Smooth muscle cell (in vitro differentiated cells): ENCODE measurements at regions not wholly inside any gene's neighbourhood (a gene's known extent, or its start where the extent isn't known, plus 50 kb on each side); places are given as distances from the start of the nearest gene placed in this dataset.
A peak's percentile ranks its signal among the peaks of the same experiment; 100 is the strongest.

ENCODE experiments used
- DNase-seq: peaks from one replicate; lab custom pipeline; 2025; ENCODE audit not compliant: unreplicated experiment; lab: John Stamatoyannopoulos, UW
- H2AFZ ChIP-seq: fragments of 200-600 bp; sonication (generic); 2 replicates; pipeline ENCODE4 v1.6.0; 2016; ENCODE audit warnings: antibody characterized with exemption, low read depth, mild to moderate bottlenecking
- H3F3A ChIP-seq: fragments of 200-600 bp; sonication (generic); 2 replicates; pipeline ENCODE4 v1.6.0; 2017; ENCODE audit warnings: antibody characterized with exemption, low read depth
- H3K27ac ChIP-seq: fragments of 200-600 bp; sonication (generic); 2 replicates; pipeline ENCODE4 v1.5.1; 2016; ENCODE audit warnings: low read depth, mild to moderate bottlenecking
- H3K27me3 ChIP-seq: fragments of 200-600 bp; sonication (generic); 2 replicates; pipeline ENCODE4 v1.6.1; 2016; ENCODE audit warnings: low read depth, mild to moderate bottlenecking
- H3K36me3 ChIP-seq: fragments of 200-600 bp; sonication (generic); 2 replicates; pipeline ENCODE4 v1.5.1; 2016; ENCODE audit warnings: low read depth
- H3K4me1 ChIP-seq: fragments of 200-600 bp; sonication (generic); 2 replicates; pipeline ENCODE4 v1.5.1; 2016; ENCODE audit warnings: low read depth
- H3K4me2 ChIP-seq: fragments of 200-600 bp; sonication (generic); 2 replicates; pipeline ENCODE4 v1.6.0; 2016; ENCODE audit warnings: mild to moderate bottlenecking
- H3K4me3 ChIP-seq: fragments of 200-600 bp; sonication (generic); 2 replicates; pipeline ENCODE4 v1.5.1; 2016; ENCODE audit warnings: mild to moderate bottlenecking
- H3K79me2 ChIP-seq: fragments of 200-600 bp; sonication (generic); 2 replicates; pipeline ENCODE4 v1.6.0; 2016; ENCODE audit warnings: low read depth, mild to moderate bottlenecking
- H3K9ac ChIP-seq: fragments of 200-600 bp; sonication (generic); 2 replicates; pipeline ENCODE4 v1.6.0; 2016; ENCODE audit warnings: low read depth
- H3K9me3 ChIP-seq: fragments of 200-600 bp; sonication (generic); replicated peaks from 2 replicates; pipeline ENCODE4 v1.5.1; 2016; ENCODE audit warnings: low read depth
- H4K20me1 ChIP-seq: fragments of 200-600 bp; sonication (generic); 2 replicates; pipeline ENCODE4 v1.6.0; 2016; ENCODE audit warnings: low read depth
- WGBS: methylation state at CpG from one replicate; pipeline ENCODE4 v1.1.7; 2016; ENCODE audit warnings: low lambda C conversion rate; 5-methylcytosine and 5-hydroxymethylcytosine counted together
- TF ChIP-seq, protein P1 (sequence below): fragments of 200-600 bp; sonication (generic); IDR thresholded peaks from 2 replicates; pipeline ENCODE4 v1.5.1; 2017; ENCODE audit warnings: borderline replicate concordance, mild to moderate bottlenecking, antibody characterized with exemption; ENCODE audit not compliant: insufficient read depth, poor library complexity, severe bottlenecking

GRCh38 chr1:94629259-94630181 lies 88.0 kb upstream of the F3 start:
- no peaks in the 10 kb centered on the region for H3K36me3 ChIP-seq
- H3K27me3 ChIP-seq = no peaks in the 10 kb centered on the region
- peak overlapping the region; percentile 65 for H3K4me2 ChIP-seq
- H3K27ac ChIP-seq = peak overlapping the region; percentile 58
- peaks cover 2% of the 10 kb centered on the region for H3K4me1 ChIP-seq
- no peaks in the 10 kb centered on the region for H4K20me1 ChIP-seq
- H3K9ac ChIP-seq = no peak overlapping the region
- no peak for DNase-seq
- TF ChIP-seq, protein P1, sequence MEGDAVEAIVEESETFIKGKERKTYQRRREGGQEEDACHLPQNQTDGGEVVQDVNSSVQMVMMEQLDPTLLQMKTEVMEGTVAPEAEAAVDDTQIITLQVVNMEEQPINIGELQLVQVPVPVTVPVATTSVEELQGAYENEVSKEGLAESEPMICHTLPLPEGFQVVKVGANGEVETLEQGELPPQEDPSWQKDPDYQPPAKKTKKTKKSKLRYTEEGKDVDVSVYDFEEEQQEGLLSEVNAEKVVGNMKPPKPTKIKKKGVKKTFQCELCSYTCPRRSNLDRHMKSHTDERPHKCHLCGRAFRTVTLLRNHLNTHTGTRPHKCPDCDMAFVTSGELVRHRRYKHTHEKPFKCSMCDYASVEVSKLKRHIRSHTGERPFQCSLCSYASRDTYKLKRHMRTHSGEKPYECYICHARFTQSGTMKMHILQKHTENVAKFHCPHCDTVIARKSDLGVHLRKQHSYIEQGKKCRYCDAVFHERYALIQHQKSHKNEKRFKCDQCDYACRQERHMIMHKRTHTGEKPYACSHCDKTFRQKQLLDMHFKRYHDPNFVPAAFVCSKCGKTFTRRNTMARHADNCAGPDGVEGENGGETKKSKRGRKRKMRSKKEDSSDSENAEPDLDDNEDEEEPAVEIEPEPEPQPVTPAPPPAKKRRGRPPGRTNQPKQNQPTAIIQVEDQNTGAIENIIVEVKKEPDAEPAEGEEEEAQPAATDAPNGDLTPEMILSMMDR = no peak
- peak overlapping the region; percentile 16 for H2AFZ ChIP-seq
- no peaks in the 10 kb centered on the region for H3K9me3 ChIP-seq
- H3F3A ChIP-seq = peaks cover 15% of the 10 kb centered on the region
- no peaks in the 10 kb centered on the region for H3K79me2 ChIP-seq
- H3K4me3 ChIP-seq = no peak overlapping the region
- 64% methylated on average over 16 of the region's 16 CpGs for WGBS

DNA sequence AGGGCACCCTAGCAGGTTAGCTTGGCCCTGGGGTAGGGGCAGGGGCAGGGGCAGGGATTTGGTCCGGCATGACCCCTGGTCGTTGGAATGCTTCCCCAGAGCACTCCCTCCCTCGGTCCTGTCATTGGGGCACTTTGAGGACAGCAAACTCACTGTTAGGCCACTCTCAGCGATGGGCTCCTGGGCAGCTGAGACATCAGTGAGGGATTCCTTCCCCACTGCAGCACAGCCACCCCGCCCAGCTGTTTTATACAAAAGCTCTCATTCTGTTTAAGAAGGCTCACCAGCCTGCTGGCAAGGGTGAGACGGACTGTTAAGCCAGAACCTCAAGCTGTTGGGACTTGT lies 86.9 kb upstream of the F3 start:
- no peak overlapping the region for H3K9ac ChIP-seq
- H3F3A ChIP-seq = peaks cover 10% of the 10 kb centered on the region
- DNase-seq = no peak
- no peak overlapping the region for H2AFZ ChIP-seq
- no peaks in the 10 kb centered on the region for H3K27me3 ChIP-seq
- H3K9me3 ChIP-seq = no peaks in the 10 kb centered on the region
- H3K79me2 ChIP-seq = no peaks in the 10 kb centered on the region
- no peak overlapping the region for H3K4me2 ChIP-seq
- no peaks in the 10 kb centered on the region for H4K20me1 ChIP-seq
- H3K36me3 ChIP-seq = no peaks in the 10 kb centered on the region
- TF ChIP-seq, protein P1 = no peak
- no peak overlapping the region for H3K4me3 ChIP-seq
- peak overlapping the region; percentile 58 for H3K27ac ChIP-seq
- peaks cover 10% of the 10 kb centered on the region for H3K4me1 ChIP-seq
- WGBS = 88% methylated on average over 6 of the region's 6 CpGs

DNA sequence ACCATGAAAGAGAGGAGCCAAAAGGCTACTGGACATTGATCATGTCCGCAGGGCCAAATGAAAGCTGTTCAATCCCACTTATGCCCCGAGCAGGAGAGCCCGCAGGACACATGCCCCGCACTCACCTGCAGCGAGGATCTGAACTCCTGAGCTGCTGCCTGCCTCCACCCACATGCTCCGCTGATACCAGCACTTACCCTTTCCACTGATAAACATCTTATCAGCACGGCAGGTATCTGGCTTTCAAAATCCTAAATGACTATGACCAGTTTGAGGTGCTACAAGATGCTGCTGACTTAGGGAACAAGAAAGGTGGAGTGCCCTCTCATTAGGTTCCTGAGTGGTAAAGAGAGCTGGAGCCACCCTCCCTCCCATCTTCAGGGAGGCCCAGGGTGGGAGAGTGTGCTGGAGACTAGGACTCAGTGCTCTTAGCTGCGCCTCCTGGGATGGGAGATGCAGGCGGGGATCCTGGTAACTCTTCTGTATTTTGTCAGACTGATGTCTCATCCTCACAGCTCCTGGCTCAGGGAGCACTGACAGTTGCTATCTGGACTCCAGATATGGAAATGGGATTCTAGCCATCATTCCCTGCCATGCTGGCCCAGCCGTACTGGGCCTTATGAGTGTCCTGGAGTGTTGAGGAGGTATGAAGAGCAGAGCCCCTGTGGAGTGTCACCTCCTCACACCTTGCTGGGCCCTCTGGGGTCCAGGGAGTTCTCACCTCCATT lies 86.4 kb upstream of the F3 start:
- Histone ChIP-seq H3K27ac (peak overlapping the region; percentile 58), H3K36me3 (no peaks in the 10 kb centered on the region), H3F3A (peaks cover 16% of the 10 kb centered on the region), H3K4me3 (no peak overlapping the region), H3K9me3 (no peaks in the 10 kb centered on the region), H4K20me1 (no peaks in the 10 kb centered on the region), H3K27me3 (no peaks in the 10 kb centered on the region), H3K79me2 (no peaks in the 10 kb centered on the region), H3K9ac (no peak overlapping the region), H3K4me2 (no peak overlapping the region), H3K4me1 (peaks cover 16% of the 10 kb centered on the region), H2AFZ (no peak overlapping the region)
- 75% methylated on average over 10 of the region's 10 CpGs for WGBS
- DNase-seq = no peak
- TF ChIP-seq, protein P1 = no peak
